Fibroblast of skin of abdomen (primary cell): ENCODE measurements at regions not wholly inside any gene's neighbourhood (a gene's known extent, or its start where the extent isn't known, plus 50 kb on each side); places are given as distances from the start of the nearest gene placed in this dataset.
A peak's percentile ranks its signal among the peaks of the same experiment; 100 is the strongest.

Experiments used
- DNase-seq: peaks from one replicate; pipeline ENCODE4 v3.0.0-alpha.2; 2013

- DNase-seq, result no peak
Measured at GRCh38 chr11:59302991-59303390, 55.7 kb upstream of the OR5AN1 start.

DNA sequence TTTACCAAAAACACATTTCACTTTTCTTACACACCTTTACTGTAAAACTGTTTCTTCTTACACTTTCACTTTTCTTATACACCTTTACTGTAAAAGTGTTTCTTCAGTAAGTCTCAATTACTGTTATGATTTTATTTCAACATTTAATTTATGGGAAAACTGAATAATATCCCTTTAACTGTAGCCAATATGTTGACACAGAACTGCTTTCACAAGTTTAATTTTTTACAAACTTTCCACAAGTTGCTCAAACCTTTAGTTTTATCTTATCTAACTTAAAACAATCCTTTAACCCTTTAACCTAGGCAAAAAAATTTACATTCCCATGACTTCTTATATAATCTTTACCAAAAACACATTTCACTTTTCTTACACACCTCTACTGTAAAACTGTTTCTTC lies 63.3 kb upstream of the OR5AN1 start:
- DNase-seq, result no peak

- DNase-seq, result no peak
Measured at GRCh38 chr11:59292611-59293010, 66.1 kb upstream of the OR5AN1 start.

DNA sequence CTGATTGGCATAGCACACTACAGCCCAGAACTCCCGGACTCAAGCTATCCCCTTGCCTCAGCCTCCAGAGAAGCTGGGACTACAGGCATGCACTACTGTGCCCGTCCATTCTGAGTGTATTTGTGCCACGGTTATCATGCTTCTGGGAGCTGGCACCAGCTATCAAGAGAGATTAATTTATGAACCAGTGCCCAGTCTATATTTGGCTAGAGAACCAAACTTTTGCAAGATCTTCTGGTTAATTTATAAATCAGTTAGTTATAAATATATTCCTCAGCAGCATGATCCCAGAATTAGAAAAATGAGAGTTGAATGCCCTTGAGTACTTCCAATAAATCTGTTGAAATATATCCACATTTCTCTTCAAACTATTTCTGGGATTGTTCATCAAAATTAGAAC lies 67.5 kb upstream of the OR5AN1 start:
- no peak for DNase-seq

- no peak for DNase-seq
Measured at GRCh38 chr11:59289356-59290181, 69.1 kb upstream of the OR5AN1 start.

- DNase-seq, result no peak
Measured at GRCh38 chr11:59285716-59286260, 72.9 kb upstream of the OR5AN1 start.

GRCh38 chr11:59284773-59285129 lies 72.0 kb upstream of the MPEG1 start:
- no peak for DNase-seq

DNA sequence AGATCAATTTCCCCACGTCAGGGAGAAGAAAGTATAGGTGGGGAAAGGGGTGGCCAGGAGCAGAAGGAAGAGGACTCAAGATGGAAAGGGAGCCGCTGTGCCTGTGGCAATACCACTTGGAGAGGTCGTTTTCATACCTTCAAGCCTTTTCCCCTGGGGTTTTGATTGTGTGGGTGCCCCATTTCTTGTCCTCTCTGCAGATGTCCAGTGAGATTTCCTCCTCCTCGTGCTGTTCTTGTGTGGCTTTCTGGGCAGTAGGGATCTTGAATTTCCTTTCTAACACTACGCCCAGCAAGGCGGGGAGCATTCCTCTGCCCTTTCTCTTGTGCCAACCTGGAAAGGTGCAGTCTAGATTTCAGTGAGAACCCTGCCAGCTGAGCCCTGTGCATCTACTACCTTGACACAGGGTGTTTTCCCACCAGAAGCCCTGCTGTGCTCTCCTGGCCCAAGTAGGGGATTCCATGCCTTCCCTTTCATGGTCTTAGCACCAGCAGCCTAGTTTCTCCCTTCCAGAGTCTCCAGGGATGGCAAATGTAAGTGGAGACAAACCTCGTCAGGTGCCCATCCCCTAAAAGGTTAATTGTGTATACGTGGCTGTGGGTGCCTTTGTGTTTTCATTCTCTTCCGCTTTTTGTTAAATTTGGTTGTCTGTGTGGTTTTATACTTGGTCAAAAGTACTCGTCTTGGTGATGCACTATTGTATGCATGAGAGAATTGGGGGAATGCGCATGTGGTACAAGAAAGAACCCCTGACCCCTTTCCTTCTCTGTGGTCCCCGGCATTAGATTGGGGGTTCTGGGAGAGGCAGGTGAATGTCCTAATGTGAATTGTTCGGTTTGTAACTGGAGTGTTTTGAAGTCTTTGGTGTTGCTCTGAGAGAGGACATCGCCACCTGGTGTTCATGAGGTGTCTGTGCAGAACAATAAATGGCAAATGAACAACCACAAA lies 71.4 kb upstream of the MPEG1 start:
- peak; percentile 34 for DNase-seq

GRCh38 chr11:59283311-59283710 lies 70.6 kb upstream of the MPEG1 start:
- DNase-seq, result no peak

DNA sequence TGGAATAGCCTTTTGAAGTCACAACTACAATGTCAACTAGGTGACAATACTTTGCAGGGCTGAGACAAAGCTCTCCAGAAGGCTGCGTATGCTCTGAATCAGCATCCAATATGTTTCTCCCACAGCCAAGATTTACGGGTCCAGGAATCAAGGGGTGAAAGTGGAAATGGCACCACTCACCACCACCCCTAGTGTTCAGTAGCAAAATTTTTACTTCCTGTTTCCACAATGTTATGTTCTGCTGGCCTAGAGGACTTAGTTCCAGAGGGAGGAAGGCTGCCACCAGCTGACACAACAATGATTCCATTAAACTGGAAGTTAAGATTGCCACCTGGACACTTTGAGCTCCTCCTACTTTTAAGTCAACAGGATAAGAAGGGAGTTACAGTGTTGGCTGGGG lies 68.5 kb upstream of the MPEG1 start:
- no peak for DNase-seq

GRCh38 chr11:59273373-59273841 lies 60.7 kb upstream of the MPEG1 start:
- no peak for DNase-seq

DNA sequence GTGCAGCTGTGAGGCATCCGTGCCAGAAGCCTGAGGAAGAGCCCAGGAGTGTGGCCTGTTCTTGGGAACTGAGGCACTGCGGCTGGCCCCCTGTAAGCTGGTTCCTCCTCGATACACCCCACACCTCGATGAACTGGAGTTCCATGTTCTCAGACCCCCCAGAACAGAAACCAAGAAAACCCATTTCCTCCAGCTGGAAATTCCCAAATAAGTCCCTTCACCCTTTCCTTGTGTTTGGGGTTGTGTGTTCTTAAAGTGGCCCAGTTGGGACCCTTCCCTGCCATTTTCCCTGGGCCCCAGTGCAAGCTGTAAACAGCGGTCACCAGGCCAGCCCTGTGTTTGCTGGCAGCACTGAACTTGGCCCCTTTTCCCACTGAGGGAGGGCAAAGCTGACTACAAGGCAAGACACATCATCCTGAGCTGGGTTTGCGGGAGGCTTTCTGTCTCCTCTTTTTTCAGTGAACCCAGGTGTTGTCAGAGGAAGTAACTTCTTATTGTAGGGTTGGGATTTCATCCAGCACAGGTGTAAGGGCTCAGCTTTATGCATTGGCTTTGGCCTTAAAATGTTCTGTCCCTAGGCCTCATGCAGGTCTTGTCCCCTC lies 60.1 kb upstream of the MPEG1 start:
- DNase-seq, result no peak

DNA sequence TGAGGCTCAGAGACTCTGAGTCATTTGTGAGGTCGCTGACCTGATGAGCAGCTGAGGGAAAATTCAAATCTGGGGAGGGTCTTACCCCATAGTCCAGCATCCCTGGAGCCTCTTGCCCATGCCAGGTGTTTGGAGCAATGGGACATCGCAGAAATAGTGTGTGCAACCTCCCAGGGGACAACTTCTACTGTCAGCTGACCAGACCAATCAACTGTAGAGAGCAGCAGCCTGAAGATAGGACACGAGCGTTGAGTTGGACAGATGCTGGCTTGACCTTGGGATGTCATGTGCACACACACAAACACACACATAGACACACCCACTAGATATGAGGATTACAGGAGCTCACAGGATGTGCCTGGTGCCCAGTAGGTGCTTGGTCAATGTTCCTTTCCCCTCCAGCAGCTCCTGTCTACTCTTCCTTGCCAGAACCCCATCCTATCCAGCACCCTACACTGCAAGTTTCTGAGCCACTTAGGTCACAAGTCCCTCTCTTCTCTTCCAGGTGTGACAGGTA lies 59.1 kb upstream of the MPEG1 start:
- DNase-seq, result no peak

- no peak for DNase-seq
Measured at GRCh38 chr11:59271247-59271755, 58.6 kb upstream of the MPEG1 start.

DNA sequence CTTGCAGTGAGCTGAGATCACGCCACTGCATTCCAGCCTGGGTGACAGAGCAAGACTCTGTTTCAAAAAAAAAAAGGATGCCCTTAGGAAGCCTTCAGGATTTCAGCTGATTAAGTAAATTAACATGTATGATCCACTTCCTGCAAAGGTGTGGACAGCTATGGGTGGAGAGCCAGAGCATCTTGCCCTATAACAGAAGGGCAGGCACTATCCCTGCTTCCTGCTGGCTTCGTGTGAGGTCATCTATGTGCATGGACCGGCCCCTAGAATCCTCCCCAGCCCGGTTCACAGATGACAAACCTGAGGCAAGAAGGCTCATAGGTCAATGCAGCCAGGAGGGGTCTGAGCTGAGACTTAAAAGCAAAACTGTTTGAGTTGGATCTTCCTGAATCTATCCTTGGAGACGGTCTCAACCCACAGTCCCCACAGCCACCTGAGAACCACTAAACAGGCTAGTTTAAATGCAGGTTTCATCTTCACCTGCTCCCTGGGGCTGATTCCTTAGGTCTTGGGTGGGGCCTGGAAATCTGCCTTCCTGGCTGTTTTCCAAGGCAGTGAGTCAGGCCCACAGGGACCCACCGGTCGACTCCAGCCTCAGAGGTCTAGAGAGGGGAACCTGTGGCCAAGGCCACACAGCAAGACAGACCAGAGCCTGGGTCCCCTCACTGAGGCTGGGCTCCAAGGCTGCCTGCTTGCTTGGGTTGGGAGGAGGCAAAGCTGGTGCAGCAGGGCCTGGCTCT lies 55.2 kb upstream of the MPEG1 start:
- no peak for DNase-seq

- DNase-seq, result no peak
Measured at GRCh38 chr11:59267196-59267595, 54.5 kb upstream of the MPEG1 start.

GRCh38 chr11:59266491-59266890 lies 53.8 kb upstream of the MPEG1 start:
- DNase-seq, result no peak

- no peak for DNase-seq
Measured at GRCh38 chr11:59265735-59266134, 53.0 kb upstream of the MPEG1 start.

GRCh38 chr11:59264736-59265135 lies 52.0 kb upstream of the MPEG1 start:
- DNase-seq, result no peak

- DNase-seq, result no peak
Measured at GRCh38 chr11:59263225-59263894, 50.6 kb upstream of the MPEG1 start.
